M059J (cell line): ENCODE measurements at regions not wholly inside any gene's neighbourhood (a gene's known extent, or its start where the extent isn't known, plus 50 kb on each side); places are given as distances from the start of the nearest gene placed in this dataset.
"Not testable (repeated sequence)": the region's sequence is repeated elsewhere in the genome, so short reads cannot be mapped to it uniquely, and the experiment has no call there.

Experiments
- DNase-seq: peaks from one replicate; pipeline ENCODE4 v3.0.0-alpha.2; 2012; ENCODE audit warnings: low read depth

DNA sequence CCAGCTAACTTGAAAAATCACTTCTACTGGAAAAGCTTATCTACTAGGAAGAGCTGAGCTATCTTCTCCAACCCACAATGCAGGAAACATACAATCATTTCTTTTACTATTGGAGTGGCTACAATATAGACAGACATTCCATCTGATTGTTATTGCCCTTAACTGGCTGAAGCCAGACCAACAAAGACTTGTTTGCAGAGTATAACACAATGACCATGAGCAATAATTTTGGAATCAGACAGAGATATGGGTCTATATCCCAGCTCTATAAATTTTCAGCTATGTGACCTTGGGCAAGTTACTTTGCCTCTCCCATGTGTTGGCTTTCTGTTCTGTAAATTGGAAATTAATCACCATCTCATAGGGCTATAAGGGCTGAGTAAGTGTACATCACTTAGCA is 244.7 kb upstream of the SLC30A5 start:
- no peak for DNase-seq

- DNase-seq, result no peak
Observed at GRCh38 chr5:68849906-68850305, 243.9 kb upstream of the SLC30A5 start.

DNA sequence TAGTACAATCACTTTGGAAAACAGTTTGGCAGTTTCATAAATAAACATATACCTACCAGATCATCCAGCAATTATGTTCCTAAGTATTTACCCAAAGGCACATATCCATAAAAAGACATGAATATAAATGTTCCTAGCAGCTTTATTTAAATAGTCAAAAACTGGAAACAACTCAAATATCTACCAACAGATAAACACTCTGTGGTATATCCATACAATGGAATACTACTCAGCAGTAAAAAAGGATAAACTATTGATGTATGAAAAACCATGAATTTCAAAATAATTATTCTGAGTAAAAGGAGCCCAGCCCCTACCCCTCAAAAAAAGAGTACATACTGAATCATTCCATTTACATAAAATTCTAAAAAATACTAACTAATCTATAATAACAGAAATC is 232.7 kb upstream of the SLC30A5 start:
- DNase-seq, result no peak

GRCh38 chr5:68862560-68862959 is 231.3 kb upstream of the SLC30A5 start:
- no peak for DNase-seq

GRCh38 chr5:68865192-68865591 is 228.6 kb upstream of the SLC30A5 start:
- not testable (repeated sequence) for DNase-seq

GRCh38 chr5:68872088-68872839 is 221.6 kb upstream of the SLC30A5 start:
- peak; percentile 38 for DNase-seq

DNA sequence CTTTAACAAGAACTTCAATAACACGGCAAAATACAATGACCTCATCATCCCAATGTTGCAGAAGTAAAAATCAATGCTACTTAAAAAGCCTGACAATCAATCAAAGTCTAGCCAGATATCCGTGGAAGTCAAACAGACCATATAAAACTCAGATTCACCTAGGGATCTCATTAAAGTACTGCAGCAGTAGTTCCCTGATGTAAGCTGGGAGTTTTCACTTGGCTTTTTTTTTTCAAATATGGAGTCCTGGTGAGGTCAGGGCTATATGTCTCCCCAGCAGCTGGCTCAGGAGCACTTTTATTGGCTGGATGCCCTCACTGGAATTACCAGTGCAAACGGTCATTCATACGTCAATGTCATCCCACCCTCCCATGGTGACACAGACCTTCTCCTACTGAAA is 220.6 kb upstream of the SLC30A5 start:
- no peak for DNase-seq

GRCh38 chr5:68875351-68875750 is 218.5 kb upstream of the SLC30A5 start:
- no peak for DNase-seq

DNA sequence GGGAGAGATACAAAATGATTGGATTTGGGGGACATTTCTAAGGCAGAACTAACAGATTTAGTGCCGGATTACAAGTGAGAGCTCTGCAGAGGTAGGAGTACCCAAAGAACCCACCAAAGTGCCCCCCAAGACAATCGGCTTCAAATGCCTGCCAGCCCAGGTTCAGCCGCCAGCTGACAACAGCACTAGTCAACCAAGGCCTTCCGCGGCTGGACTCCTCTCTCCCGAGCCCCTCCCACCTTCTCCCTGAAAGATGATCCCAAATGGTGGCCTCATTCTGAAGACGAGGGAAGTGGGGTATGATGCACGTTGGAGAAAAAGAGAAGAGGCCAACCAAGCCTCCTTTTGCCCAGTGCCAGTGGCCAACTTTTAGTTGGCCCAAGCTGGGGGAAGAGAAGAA is 210.4 kb upstream of the SLC30A5 start:
- DNase-seq, result no peak

DNA sequence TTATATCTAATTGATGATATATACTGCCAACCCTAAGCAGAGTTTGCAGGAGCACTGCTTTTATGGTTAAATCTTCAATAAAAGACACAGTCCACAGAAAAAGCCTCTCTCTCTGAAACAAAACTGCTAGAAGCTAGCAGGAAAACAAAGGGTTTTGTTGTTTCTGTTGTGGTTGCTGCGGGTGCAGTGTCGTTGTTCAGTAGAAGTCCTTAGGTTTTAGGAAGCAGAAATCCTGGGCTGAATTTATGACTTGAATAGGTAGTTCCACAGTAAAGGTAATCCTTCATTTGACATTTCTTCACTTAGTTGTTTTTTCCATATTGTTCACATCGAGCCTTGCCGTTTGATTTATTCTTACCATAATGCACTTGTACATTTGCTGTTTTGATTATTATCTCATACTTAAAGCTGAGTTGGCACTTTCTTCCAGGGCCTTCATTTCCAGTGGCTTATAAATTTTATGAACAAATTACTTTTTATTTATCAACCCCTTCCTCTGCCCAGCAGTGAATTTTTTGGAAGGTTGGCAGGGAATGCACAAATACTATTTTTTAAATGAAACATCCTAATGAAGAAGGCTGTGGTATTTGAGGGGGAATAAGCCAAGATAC is 209.6 kb upstream of the SLC30A5 start:
- no peak for DNase-seq

- DNase-seq, result peak; percentile 22
Observed at GRCh38 chr5:68884883-68885282, 208.9 kb upstream of the SLC30A5 start.

- DNase-seq, result no peak
Observed at GRCh38 chr5:68886814-68887213, 207.0 kb upstream of the SLC30A5 start.

DNA sequence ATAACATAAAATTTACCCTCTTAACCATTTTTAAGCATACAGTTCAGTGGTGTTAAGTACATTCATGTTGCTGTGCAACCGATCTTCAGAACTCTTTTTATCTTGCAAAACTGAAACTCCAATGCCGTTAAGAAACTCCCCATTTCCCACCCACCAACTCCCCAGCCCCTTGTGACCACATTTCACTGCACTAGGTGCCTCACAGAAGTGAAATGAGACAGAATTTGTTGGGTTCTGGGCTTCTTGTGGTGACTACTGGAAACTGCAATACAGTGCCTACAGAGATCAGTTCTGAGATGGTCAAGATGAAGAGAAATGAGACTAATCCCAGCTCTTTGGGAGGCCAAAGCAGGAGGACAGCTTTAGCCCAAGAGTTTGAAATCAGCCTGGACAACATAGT is 202.1 kb upstream of the SLC30A5 start:
- no peak for DNase-seq

GRCh38 chr5:68894673-68895072 is 199.1 kb upstream of the SLC30A5 start:
- peak; percentile 30 for DNase-seq

GRCh38 chr5:68898951-68899471 is 194.8 kb upstream of the SLC30A5 start:
- peak; percentile 87 for DNase-seq

GRCh38 chr5:68911840-68912690 is 181.7 kb upstream of the SLC30A5 start:
- peak; percentile 55 for DNase-seq

DNA sequence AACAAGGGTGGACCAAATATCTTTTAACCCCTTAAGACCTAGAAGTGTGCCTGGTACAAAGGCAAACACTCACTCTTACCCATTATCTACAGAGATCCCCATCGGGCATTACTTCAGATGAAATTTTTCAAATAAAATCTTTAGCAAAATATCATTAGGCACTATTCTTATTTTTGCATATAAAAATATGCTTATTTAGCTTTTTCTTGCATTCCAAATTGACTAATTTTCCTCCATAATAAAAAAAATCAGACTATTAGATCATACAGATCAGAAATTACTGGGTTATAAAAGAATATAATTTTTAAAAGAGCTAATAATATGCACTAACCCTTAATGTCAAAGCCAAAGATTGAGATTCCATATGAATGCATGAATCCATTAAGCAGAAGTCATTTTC is 178.7 kb upstream of the SLC30A5 start:
- no peak for DNase-seq

GRCh38 chr5:68918306-68918705 is 175.5 kb upstream of the SLC30A5 start:
- peak; percentile 9 for DNase-seq

DNA sequence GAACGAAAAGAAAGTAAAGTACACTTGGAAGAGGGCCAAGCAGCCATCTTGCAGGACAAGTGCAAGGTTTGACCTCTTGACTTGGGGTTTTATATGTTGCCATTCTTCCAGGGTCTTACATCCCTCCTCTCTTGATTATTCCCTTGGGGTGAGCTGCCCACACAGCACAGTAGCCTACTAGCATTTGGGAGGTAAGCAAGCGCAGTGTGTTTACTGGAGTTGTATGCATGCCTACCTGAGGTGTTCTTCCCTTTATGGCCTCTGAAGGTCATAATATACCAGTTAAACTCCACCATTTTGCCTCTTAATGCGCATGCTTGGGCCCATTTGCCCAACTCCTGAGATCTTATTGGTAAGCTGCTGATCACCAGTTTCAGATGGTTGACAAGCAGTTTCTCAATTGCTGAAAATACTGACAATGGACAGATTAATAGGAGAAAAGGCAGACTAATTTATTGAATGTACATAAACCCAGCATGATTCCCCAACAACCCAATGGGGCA is 173.8 kb upstream of the SLC30A5 start:
- DNase-seq, result no peak

DNA sequence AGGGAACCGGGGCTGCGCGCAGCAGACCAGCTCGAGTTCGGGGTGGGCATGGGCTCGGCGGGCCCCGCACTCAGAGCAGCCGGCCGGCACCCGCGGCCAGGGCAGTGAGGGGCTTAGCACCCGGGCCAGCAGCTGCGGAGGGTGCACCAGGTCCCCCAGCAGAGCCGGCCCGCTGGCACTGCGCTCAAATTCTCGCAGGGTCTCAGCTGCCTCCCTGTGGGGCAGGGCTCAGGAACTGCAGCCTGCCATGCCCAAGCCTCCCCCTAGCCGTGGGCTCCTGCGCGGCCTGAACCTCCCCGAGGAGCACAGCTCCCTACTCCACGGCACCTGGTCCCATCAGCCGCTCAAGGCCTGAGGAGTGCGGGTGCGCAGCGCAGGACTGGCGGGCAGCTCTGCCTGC is 172.9 kb upstream of the SLC30A5 start:
- DNase-seq, result no peak

DNA sequence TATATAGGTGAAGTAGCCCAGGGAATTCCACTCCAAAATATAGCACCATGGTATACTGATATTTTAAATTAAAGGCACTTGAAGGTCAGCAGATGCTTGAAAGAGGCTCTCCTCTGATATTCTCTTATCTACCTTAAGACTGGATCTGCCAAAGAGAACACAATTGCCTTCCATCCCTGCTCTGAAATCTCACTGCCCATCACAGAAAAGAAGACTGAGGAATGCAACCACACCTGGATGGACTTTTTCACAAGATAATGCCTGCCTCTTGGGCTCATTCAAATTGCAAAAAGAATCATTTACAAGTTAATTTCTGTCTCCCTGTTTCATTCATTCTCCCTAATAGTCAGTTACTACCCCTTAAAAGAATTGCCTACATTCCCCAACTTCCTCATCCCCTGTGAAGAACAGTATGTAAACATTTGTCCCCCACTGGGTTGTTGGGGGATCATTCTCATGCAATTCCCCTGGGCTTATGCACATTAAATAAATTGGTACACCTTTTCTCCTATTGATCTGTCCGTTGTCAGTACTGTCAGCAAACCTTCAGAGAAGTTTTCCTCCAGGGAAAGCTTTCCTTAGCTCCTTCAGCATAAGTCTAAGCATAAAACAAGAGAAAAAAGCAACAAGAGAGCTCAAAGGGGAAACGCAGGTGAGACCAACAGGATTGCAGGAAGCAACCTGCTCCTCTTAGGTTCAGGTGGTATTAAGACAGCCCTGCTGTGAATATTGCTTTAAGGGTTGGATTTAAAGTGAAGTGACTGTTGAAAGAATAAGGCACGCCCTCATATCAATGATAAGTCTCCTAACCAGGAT is 171.4 kb upstream of the SLC30A5 start:
- no peak for DNase-seq
